Testis (tissue), 2 donors: ENCODE measurements at regions not wholly inside any gene's neighbourhood (a gene's known extent, or its start where the extent isn't known, plus 50 kb on each side); places are given as distances from the start of the nearest gene placed in this dataset.

Source experiments
- CTCF ChIP-seq, 3 experiments: fragments of 450-650 bp in 2 of 3; fragments of 200-600 bp in 1 of 3; sonication (generic) in 1 of 3; IDR thresholded peaks; one replicate each; pipeline ENCODE4 v1.5.1; 2016 to 2019; ENCODE audit warnings: antibody characterized with exemption in 3 of 3, mild to moderate bottlenecking in 2 of 3, moderate library complexity in 1 of 3
- POLR2A ChIP-seq: fragments of 450-650 bp; IDR thresholded peaks from one replicate; pipeline ENCODE4 v1.6.1; 2017; ENCODE audit warnings: antibody characterized with exemption, mild to moderate bottlenecking, moderate library complexity

- no peak for TF ChIP-seq CTCF (IDR thresholded peaks at IDR 0.05)
- no peak for TF ChIP-seq POLR2A
Observed at GRCh38 chr5:89917112-89917511, 492.4 kb downstream of the CETN3 start.
